ENCODE measurements at regions not wholly inside any gene's neighbourhood (a gene's known extent, or its start where the extent isn't known, plus 50 kb on each side); places are given as distances from the start of the nearest gene placed in this dataset.
"Not testable (repeated sequence)": the region's sequence is repeated elsewhere in the genome, so short reads cannot be mapped to it uniquely, and the experiment has no call there.

- Histone ChIP-seq H4K20me1 (ENCODE audit: control insufficient read depth, insufficient read depth, low read depth, low read length) (no peaks in the 10 kb centered on the region), H3K9me3 (ENCODE audit: control insufficient read depth, insufficient read depth, low read length) (peaks cover 25% of the 10 kb centered on the region; the same call in 1 of the 2 replicates), H3F3A (ENCODE audit: control insufficient read depth, insufficient read depth) (no peaks in the 10 kb centered on the region), H3K4me1 (ENCODE audit: control insufficient read depth, low read length) (peaks cover 25% of the 10 kb centered on the region), H3K9me2 (replicated peaks; ENCODE audit: control insufficient read depth, low read length) (no peaks in the 10 kb centered on the region), H3K27ac (ENCODE audit: low read depth, low read length) (no peak overlapping the region), H3K36me3 (ENCODE audit: control insufficient read depth, low read length) (no peaks in the 10 kb centered on the region), H3K79me2 (ENCODE audit: control insufficient read depth, low read length) (no peaks in the 10 kb centered on the region), H3K4me3 (ENCODE audit: low read length) (no peak overlapping the region), H3K27me3 (ENCODE audit: control insufficient read depth, low read length) (no peaks in the 10 kb centered on the region), H3K4me2 (ENCODE audit: low read length) (no peak overlapping the region)
- TF ChIP-seq, protein P1, sequence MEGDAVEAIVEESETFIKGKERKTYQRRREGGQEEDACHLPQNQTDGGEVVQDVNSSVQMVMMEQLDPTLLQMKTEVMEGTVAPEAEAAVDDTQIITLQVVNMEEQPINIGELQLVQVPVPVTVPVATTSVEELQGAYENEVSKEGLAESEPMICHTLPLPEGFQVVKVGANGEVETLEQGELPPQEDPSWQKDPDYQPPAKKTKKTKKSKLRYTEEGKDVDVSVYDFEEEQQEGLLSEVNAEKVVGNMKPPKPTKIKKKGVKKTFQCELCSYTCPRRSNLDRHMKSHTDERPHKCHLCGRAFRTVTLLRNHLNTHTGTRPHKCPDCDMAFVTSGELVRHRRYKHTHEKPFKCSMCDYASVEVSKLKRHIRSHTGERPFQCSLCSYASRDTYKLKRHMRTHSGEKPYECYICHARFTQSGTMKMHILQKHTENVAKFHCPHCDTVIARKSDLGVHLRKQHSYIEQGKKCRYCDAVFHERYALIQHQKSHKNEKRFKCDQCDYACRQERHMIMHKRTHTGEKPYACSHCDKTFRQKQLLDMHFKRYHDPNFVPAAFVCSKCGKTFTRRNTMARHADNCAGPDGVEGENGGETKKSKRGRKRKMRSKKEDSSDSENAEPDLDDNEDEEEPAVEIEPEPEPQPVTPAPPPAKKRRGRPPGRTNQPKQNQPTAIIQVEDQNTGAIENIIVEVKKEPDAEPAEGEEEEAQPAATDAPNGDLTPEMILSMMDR (IDR thresholded peaks at IDR 0.05; ENCODE audit: low read depth, low read length, poor library complexity, severe bottlenecking): no peak
- TF ChIP-seq EZH2phosphoT487 (IDR thresholded peaks at IDR 0.05; ENCODE audit: borderline replicate concordance, low read length): no peak
These were observed 1262.9 kb downstream of the TMEM121 start for GRCh38 chr14:106789318-106789717.

DNA sequence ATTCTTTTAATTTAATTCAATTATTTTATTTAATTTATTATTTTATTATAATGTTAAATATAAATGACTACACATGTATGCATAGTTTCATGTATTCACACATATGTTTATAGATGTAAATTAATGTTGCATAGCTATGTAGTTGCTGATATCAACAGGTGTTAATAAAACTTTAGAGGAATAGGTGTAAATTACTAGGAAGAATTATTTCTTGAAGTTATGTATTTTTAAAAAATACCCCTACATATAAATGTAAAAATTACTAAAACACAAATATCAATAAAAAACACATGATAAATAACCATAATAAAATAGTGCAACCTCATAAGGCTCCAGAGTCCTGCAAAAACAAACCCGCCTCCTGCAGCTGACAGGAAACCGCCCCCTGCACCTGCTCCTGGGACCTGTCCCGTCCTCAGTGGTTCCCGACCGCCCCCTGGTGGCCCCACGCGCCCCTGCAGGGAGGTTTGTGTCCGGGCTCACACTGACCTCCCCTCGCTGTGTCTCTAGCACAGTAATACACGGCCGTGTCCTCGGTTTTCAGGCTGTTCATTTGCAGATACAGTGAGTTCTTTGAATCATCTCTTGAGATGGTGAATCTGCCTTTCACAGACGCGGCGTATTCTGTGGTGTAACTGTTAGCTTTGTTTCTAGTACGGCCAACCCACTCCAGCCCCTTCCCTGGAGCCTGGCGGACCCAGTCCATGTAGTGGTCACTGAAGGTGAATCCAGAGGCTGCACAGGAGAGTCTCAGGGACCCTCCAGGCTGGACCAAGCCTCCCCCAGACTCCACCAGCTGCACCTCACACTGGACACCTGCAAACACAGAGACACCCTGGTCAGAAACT, 1264.0 kb downstream of the TMEM121 start:
- H3K4me3 ChIP-seq (ENCODE audit: low read length): 0 out of 2 replicates have a peak overlapping the region, but pooled peaks have one; percentile 16
- no peaks in the 10 kb centered on the region for H4K20me1 ChIP-seq (ENCODE audit: control insufficient read depth, insufficient read depth, low read depth, low read length)
- H3K27ac ChIP-seq (ENCODE audit: low read depth, low read length): no peak overlapping the region
- no peaks in the 10 kb centered on the region for H3K9me2 ChIP-seq (replicated peaks; ENCODE audit: control insufficient read depth, low read length)
- H3K27me3 ChIP-seq (ENCODE audit: control insufficient read depth, low read length): no peaks in the 10 kb centered on the region
- peaks cover 21% of the 10 kb centered on the region; the same call in 1 of the 2 replicates for H3K9me3 ChIP-seq (ENCODE audit: control insufficient read depth, insufficient read depth, low read length)
- no peaks in the 10 kb centered on the region for H3K79me2 ChIP-seq (ENCODE audit: control insufficient read depth, low read length)
- H3K36me3 ChIP-seq (ENCODE audit: control insufficient read depth, low read length): no peaks in the 10 kb centered on the region
- peaks cover 25% of the 10 kb centered on the region for H3K4me1 ChIP-seq (ENCODE audit: control insufficient read depth, low read length)
- TF ChIP-seq, protein P1 (IDR thresholded peaks at IDR 0.05; ENCODE audit: low read depth, low read length, poor library complexity, severe bottlenecking): peak; percentile 76
- no peak for TF ChIP-seq EZH2phosphoT487 (IDR thresholded peaks at IDR 0.05; ENCODE audit: borderline replicate concordance, low read length)
- no peaks in the 10 kb centered on the region for H3F3A ChIP-seq (ENCODE audit: control insufficient read depth, insufficient read depth)
- H3K4me2 ChIP-seq (ENCODE audit: low read length): peak overlapping the region; percentile 46

DNA sequence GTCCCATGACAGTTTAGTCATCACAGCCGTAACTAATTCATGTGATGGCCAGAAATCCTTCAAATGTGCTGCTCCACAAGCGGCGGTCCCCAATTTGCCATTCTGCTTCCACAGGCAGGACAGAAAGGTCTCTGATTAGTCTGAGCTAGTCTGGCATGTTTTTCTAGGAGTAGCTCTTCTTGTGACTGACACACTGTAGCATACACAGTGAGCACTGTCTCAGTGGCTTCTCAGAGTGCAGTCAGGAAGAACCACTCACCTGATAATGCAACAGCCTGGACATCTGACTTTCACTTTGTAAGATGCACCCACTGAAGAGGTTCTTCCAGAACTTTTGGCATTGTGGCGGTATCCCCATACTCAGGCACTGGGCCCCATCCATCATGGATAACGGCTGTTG, 1266.2 kb downstream of the TMEM121 start:
- Histone ChIP-seq H3K9me2 (replicated peaks; ENCODE audit: control insufficient read depth, low read length) (no peaks in the 10 kb centered on the region), H3K27ac (ENCODE audit: low read depth, low read length) (no peak overlapping the region), H3K9me3 (ENCODE audit: control insufficient read depth, insufficient read depth, low read length) (peaks cover 21% of the 10 kb centered on the region; the same call in 1 of the 2 replicates), H3K4me1 (ENCODE audit: control insufficient read depth, low read length) (peaks cover 19% of the 10 kb centered on the region), H3K79me2 (ENCODE audit: control insufficient read depth, low read length) (no peaks in the 10 kb centered on the region), H3K4me3 (ENCODE audit: low read length) (no peak overlapping the region), H4K20me1 (ENCODE audit: control insufficient read depth, insufficient read depth, low read depth, low read length) (no peaks in the 10 kb centered on the region), H3K4me2 (ENCODE audit: low read length) (no peak overlapping the region), H3F3A (ENCODE audit: control insufficient read depth, insufficient read depth) (no peaks in the 10 kb centered on the region), H3K27me3 (ENCODE audit: control insufficient read depth, low read length) (no peaks in the 10 kb centered on the region), H3K36me3 (ENCODE audit: control insufficient read depth, low read length) (no peaks in the 10 kb centered on the region)
- TF ChIP-seq EZH2phosphoT487 (IDR thresholded peaks at IDR 0.05; ENCODE audit: borderline replicate concordance, low read length): no peak
- TF ChIP-seq, protein P1 (IDR thresholded peaks at IDR 0.05; ENCODE audit: low read depth, low read length, poor library complexity, severe bottlenecking): no peak

DNA sequence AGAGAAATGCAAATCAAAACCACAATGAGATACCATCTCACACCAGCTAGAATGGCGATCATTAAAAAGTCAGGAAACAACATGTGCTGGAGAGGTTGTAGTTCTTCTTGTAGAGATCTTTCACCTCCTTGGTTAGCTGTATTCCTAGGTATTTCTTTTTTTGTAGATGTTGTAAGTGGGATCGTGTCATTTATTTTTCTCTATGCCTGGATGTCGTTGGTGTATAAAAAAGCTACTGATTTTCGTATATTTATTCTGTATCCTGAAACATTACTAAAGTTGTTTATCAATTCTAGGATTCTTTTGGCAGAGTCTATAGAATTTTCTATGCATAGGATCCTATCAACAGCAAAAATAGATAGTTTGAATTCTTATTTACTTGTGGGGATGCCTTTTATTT, 1271.8 kb downstream of the TMEM121 start:
- not testable (repeated sequence) for H3K4me3 ChIP-seq (ENCODE audit: low read length); H3K36me3 ChIP-seq (ENCODE audit: control insufficient read depth, low read length); H3K4me2 ChIP-seq (ENCODE audit: low read length)

More for the DNA sequence above, 1271.8 kb downstream of the TMEM121 start:
- H3K9me3 ChIP-seq (ENCODE audit: control insufficient read depth, insufficient read depth, low read length): peaks cover 10% of the 10 kb centered on the region
- not testable (repeated sequence) for H3F3A ChIP-seq (ENCODE audit: control insufficient read depth, insufficient read depth); H3K9me2 ChIP-seq (replicated peaks; ENCODE audit: control insufficient read depth, low read length); H3K27me3 ChIP-seq (ENCODE audit: control insufficient read depth, low read length); H3K27ac ChIP-seq (ENCODE audit: low read depth, low read length); H3K4me1 ChIP-seq (ENCODE audit: control insufficient read depth, low read length); H3K79me2 ChIP-seq (ENCODE audit: control insufficient read depth, low read length); H4K20me1 ChIP-seq (ENCODE audit: control insufficient read depth, insufficient read depth, low read depth, low read length)

Data from DOHH2 (cell line).